HG03103 (cell line): ENCODE measurements at regions not wholly inside any gene's neighbourhood (a gene's known extent, or its start where the extent isn't known, plus 50 kb on each side); places are given as distances from the start of the nearest gene placed in this dataset.

Source experiments
- ATAC-seq: cut with Tn5 transposase; IDR thresholded peaks from one replicate; pipeline ENCODE4 v1.9.1; 2021; ENCODE audit warnings: low read depth; ENCODE audit not compliant: unreplicated experiment

- no peak for ATAC-seq
Measured at GRCh38 chr20:50385733-50386640, 124.2 kb upstream of the PTPN1 start.

DNA sequence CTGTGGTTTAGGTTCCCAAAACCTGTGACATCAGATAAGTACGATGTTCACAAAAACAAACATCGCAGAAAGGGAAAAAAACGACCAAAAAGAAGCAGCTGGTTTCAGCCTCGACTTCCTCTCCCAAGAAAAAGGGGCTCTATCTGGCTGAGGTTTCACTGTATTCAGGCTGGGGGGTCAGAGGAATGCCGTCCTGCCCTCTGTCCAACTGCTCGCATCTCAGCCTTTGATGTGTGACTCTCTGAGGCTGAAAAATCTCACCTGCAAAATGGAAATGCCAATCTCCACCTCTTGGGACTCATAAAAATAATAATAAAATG is 123.6 kb upstream of the PTPN1 start:
- no peak for ATAC-seq

DNA sequence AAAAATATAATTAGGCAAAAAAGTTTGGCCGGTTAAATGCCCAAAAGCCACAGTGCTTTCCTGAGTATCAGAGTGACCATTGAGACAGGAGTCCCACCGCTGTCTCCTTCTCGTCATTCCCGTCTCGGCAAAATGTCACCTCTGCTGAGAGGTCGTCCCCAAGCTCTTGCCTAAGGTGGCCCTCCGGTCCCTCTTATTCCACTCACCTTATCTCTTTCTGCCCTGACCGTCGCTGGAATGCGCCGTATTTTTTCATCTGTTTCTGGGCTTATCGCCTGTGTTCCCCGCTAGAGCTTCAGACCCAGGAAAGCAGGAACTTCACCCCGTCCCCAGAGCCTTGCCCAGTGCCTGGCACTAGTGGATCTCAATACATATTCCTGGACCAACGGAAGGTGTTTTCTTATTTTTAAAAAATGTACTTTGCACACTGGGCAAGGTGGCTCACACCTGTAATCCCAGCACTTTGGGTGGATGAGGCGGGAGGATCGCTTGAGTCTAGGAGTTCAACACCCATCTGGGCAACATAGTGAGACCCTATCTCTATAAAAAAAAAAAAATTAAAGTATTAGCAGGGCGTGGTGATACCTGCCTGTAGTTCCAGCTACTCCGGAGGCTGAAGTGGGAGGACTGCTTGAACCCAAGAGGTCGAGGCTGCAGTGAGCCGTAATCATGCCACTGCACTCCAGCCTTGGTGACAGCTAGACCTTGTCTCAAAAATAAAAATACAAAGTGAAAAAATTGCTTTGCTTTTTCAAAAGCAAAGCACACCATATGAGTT is 122.8 kb upstream of the PTPN1 start:
- no peak for ATAC-seq

DNA sequence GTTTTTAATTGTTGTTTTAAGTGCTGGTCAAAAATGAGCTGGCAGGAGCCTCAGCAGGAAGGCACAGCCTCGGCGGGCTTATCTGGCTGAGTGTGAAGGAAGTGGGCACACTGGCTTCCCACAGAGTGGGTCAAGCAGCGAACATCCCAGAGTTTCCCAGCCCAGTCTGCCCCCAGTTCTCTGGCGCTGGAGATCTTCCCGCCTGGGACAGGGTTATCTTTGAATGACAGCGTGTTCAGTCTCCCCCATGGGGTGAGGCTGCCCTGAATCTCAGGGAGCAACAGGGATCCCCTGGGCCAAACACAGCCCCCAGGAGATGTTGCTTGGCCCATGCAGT is 122.2 kb upstream of the PTPN1 start:
- no peak for ATAC-seq

- ATAC-seq, result no peak
Measured at GRCh38 chr20:50388733-50389437, 121.3 kb upstream of the PTPN1 start.

DNA sequence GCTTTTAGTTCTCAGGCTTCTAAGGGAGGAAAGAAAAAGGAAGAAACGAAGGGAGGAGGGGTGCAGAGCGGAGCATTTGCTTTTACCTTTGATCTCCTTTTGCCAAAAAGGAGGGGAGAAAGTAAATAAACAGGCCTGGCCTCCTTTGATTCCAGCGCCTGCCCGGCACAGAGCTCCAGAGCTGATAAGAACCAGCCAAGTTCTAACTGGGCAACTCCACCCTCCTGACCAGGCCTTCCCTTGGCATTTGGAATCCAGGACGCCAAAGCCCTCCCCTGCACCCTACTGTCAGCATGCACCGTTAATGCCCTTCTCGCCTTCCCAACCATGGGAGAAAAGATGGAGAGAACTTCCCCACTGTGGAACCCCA is 120.8 kb upstream of the PTPN1 start:
- ATAC-seq, result no peak

DNA sequence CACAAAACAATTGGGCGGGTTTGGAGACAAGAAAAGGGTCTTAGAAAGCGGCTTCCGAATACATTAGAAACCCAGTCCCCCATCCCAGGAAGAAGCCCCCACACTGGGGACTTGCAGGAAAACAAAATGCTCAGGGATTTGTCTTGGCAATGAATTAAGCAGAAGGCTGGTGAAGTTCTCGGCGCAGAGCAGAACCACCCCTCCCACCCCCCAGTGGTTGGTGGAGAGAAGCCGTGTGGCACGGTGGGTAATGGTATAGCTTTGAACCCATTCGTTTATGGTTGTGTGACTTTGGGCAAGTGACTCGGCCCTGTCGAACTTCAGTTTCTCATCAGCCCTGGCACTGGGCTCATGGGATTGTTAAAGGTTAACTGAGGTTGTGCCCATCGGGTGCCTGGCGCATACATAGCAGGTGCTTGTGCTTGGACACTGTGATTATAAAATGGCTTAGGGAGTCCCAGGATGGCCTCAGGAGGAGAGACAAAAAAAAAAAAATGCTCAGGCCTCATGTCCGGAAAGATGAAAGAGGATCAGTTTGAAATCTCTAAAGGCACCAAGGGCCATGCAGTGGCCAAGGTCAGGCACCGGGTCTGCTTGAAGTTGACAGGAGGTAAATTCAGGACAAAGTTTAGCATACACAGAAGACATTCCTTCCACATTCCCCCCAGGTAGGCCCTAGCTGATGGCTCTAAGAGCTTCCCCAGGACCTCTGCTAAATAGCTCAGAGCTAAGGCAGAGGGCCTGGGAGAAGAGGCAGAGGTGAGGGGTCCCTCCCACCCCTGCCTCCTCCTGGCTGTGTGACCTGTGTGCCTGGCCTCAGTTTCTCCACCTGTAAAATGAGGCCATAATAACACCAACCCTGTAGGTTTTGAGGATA is 120.1 kb upstream of the PTPN1 start:
- ATAC-seq, result no peak

DNA sequence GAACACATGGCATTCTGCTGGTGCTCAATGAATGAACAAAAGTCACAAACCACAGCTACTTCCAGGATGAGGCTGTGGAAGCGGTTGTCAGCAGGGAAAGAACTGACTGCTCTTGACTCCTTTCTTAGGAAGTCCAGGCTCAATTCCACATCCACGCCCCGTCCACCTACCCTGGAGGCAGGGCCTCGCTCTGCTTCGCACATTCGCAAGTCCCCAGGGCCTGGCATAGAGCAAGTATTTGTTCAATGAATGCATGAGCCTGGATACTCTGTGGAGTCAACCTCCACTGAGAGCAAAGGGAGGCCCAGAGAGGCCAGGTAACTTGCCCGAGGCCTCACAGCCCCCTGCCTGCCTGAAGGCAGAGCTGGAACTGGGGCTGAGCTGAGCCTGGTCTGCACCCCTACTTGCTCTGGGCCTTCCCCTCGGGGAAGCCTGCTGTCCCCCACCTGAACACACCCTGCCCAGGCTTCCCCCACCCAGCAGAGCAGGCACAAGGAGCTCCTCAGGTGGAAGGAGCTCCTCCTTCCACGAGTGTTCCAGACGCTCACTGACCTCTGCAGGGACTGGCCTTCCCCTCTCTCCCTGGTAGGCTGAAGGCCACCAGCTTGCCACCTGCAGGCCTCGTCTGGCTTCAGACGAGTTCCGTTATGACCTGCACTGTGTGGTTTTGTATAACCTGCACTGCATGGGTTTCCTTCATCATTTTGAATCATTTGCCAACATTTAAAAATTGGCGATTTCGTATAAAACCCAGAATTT is 119.3 kb upstream of the PTPN1 start:
- no peak for ATAC-seq

GRCh38 chr20:50391444-50392137 is 118.6 kb upstream of the PTPN1 start:
- no peak for ATAC-seq

GRCh38 chr20:50392138-50392866 is 117.9 kb upstream of the PTPN1 start:
- no peak for ATAC-seq

DNA sequence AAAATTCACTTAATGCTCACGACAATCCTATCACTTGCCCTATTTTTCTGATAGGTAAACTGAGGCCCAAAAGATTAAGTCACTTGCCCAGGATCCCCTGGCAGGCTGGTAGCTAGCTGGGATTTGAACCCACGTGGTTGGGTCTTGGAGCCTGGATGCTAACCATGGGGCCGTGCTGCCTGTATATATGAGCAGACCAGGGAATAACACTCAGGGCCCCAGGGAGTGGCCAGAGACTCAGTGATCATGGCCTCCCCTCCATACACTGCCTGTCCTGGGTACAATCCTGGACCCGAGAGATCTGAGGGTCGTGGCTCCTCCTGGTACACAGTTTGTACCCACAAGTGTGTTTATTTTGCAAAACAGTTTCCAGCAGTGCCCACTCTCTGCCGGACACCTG is 116.9 kb upstream of the PTPN1 start:
- no peak for ATAC-seq

DNA sequence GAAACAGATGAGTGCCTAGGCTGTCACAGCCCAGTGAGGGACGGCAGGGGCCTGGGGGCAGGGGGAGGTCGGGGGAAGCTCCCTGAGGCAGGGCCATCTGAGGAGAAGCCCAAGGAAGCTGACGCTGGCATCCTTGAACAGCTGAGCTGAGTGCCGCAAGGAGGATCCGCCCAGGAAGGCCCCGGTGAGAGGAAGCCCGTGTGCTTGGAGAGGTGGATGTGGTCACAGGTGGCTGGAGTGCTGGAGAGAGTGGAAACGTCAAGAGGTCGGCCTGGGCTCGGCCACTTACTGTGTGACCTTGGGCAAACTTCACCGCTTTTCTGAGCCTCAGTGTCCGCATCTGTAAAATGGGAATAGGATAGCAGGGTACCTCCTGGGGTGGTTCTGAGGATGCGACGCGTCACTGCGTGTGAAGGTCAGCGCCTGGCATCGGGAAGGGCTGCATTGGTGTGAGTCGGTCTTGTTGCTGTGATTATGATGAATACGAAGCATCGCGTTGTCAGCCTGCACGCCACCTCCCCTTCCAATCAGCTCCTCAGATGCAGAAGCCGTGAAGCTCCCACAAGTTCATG is 116.1 kb upstream of the PTPN1 start:
- no peak for ATAC-seq

DNA sequence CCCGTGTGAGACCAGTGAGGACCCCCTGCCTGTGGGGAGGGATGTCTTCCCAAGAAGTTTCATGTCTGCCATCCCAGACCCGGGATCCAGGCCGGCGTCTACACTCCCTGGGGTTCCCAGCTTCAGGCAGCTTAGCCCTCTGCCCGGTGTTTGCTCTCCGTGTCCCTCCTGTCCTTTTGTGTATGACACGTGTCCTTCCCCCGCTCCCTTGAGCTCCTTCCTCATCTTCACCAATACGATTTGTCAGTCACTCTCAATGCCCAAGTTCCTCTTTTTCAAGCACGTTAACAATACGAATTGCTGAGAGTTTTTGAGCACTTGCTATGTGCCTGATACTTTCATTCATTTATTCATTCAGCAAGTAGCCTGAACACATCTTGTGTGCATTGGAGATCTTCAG is 115.6 kb upstream of the PTPN1 start:
- no peak for ATAC-seq

DNA sequence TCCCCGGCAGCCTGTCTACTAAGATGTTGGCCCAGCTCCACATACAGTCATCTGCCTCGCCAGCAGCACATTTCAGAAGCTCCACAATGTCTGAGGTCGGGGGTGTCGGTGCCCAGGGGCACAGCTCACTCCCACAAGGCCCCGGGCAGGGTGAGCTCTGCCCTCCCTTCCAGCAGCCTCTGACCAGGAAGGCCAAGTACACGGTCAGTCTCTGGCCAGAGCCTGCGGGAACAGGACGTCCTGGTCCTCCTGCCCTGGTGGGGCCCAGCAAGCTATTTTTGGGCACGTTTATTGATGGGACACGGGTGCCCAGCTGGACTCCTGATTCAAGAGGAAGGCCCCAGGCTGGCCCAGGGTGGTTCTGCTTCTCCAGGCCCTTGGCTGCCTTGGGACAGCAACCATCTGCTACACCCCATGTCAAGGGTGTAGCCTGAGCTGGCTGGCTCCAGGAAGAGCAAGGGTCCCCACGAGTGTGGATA is 114.9 kb upstream of the PTPN1 start:
- ATAC-seq, result no peak

DNA sequence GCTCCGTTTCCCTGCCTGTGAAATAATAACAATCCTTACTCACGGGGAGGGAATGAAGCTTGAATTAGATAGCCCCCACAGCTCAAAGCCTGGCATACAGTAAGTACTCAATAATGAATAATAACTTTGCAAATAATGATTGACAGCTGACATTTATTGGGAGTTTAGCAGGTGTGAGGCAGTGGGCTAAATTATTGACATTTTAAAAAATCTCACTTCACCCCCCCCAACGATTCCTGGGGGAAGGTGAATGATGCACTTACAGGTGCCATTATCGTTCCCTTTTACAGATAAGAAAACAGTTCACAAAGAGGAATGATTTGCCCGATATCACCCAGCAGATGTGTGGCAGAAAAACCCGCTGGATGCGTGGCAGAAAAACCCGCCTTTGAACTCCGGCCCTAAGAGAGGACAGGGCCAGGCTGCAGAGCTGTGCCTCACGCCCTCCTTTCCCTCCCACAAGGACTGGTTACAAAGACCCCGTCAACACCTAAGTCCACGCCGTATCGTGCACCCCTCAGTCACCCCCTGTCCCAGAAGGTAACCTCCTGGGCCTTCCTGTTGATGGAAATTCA is 114.2 kb upstream of the PTPN1 start:
- no peak for ATAC-seq

GRCh38 chr20:50396623-50397022 is 113.6 kb upstream of the PTPN1 start:
- ATAC-seq, result no peak

- no peak for ATAC-seq
Measured at GRCh38 chr20:50397058-50397457, 113.1 kb upstream of the PTPN1 start.

DNA sequence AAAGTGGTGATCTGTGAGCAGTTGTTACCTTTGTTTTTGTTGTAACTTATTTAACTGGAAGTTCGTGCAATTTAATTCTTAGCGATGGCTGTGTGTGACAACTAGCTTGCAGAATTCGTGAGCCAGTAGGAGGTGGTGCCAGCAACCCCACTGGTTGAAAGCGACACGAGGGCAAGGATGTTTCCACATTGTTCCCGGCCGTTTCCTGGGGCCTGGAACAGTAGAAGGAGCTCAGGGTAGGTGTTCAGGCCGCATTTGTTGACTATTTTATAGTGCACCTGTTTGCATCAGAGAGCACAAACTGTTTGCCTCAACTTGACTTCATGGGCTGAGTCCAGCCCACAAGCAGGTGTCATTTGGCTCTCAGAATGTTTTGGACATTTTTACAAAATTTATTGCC is 112.1 kb upstream of the PTPN1 start:
- ATAC-seq, result no peak
